CD4-positive, alpha-beta T cell treated with Interferon gamma for 1 hour (primary cell): ENCODE measurements at regions not wholly inside any gene's neighbourhood (a gene's known extent, or its start where the extent isn't known, plus 50 kb on each side); places are given as distances from the start of the nearest gene placed in this dataset.

Experiments used
- DNase-seq: peaks from one replicate; pipeline ENCODE4 v3.0.0-alpha.2; 2020

DNA sequence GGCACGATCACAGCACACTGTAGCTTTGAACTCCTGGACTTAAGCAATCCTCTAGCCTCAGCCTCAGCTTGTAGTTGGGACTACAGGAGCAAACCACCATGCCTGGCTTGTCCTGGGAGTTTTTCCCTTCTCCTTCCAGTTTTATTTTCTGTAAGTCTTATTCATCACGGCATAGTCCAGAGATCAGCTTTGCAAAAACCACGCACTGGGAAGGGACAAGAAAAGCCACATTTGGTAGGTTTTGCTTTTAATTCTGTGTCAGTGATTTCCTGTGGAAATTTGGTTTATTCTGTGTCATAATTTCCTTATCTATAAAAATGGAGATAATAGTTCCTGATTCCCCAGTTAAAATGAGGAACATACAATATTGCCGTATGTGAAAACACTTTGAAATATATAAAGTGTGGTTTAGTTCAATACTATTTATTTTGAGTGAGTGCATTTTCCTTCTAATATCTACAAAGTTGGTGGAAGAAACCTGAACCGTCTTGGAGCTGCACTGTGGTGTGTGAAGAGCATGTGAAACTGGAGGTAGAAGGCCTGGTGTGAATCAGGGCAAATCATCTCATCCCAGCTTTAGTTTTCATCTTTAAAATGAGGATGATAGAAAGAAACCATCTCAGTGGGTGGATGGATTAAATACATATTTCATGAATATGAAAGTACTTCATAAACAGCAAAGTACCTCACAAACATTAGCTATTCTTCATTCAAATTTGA lies 92.8 kb upstream of the ELL2 start:
- DNase-seq: no peak

DNA sequence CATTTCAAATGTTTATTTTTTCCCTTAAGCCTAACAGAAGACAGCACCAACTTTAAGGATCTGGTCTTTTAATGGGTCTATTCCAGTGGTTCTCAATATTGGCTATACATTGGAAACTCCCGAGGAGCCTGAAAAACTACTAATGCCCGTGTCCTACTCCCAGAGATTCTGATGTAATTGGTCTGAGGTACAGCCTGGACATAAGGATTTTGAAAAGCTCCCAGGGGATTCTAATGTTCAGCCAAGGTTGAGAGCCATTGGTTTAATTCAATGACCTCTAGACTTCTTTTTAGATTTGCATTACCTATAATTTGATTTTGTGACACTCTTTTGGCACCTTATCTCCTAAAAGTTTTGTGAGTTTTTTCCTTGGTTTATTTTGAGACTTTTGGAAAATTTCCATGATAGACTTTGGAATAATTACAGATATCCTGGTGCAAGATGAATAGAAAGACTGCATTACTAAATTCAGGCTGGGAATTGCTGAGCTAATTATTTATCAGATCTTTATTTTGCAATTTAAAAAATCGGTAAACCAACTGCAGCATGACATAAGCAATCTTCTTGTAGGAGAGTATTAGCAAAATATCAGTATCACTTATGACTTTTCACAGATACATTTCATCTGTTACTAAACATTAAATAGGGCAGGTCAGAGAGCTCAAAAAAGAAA lies 91.5 kb upstream of the ELL2 start:
- DNase-seq: no peak

DNA sequence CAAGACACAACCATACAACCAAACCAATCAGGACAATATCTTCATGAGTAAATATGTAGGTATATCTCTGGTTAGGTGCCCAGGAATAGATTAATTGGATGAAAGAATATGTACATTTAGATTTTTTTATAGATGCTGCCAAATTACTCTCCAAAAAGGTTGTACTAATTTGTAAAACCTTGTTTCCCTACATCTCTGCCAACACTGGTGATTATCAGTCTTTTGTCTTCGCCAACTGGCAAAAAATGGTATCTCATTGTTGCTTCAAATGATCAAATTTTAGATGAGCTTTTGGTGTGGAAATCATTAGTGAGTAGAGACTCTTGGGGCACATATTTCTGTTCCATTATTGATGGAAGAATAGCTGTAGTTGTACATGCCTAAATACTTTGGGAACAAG lies 90.7 kb upstream of the ELL2 start:
- DNase-seq: no peak

DNA sequence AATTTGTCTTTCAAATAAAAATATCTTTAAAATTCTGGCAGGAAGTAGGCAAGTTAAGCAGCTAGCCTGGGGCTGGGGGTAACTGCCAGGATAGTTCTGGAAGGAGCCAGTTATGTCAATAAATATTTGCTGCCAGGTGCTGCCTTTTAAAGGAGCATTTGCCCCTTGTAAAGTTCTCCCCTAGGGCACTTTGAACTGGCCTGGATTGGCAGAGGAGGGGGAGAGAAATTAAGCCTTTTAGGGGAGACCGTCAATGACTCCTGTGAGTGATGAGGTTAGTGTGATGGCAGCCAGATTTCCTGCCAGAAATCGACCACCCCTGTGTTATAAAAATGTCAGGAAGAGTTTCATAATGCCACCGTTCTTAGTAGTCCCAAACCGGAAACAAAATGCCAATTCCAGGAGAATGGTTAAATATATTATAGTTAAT lies 89.8 kb upstream of the ELL2 start:
- DNase-seq: no peak

DNA sequence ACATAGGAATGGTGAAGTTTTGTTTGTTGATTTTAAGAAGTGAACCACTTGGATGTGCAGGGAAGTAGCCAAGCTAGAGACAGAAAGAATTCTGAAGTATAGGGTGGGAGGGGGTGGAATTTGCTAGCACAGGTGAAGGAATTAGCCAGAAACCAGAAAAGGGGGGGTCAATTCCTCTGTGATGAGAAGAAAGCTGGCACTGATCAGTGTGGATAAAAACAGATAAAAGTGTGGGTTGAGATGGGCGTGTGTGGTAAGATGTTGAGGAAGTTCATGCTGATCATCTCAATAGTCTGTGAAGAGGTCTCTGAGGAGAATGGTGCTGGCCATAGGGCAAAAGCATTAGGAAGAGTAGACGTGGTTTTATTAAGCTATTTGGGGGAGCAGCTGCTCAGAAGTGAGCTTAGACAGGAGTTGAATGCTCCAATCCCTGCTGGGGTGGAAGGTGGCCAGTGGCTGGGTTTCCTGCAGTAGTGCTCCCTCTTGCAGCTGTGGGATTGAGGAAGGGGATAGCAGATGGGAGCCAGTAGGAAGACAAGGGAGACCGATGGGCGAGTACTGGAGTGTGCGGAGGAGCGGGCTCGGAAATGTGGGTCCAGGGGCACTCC lies 88.7 kb upstream of the ELL2 start:
- no peak for DNase-seq

DNA sequence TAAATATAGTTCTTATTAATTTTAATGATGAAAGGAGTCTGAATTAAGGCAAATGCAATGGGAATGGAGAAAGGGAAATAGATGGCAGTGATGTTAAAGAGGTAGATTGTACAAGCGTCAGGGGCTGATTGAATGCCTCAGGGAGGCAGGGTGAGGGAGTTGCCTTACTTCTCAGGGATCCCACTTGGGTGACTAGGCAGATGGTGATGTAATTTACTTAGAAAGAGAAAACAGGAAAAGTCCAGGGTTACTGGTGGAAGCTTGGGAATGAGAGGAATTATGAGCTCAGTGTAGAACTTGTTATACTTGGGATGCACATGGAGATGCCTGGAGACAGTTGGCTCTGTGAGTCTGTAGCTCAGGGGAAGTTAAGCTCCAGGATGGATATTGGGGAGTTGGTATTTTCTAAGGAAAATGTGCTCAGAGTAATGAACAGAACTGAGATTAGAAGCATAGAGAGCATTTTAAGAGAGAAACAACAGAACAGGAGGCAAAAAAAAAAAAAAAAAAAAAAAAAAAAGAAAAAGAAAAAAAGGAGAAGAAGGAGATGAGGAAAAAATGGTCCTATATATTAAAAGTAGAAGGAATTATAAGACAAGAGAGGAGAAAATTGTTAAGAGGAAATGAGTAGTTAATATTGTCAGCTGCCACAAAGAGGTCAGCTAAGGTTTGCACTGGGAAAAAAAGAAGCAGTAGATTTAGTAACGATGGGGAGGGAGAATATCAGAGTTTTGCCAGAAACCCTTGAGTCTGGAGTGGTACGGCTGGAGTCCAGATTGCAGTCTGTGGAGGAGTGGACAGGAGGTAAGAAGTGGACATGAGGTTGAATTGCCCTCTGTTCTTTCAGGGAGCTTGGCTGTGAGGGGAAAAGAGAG lies 88.0 kb upstream of the ELL2 start:
- no peak for DNase-seq

DNA sequence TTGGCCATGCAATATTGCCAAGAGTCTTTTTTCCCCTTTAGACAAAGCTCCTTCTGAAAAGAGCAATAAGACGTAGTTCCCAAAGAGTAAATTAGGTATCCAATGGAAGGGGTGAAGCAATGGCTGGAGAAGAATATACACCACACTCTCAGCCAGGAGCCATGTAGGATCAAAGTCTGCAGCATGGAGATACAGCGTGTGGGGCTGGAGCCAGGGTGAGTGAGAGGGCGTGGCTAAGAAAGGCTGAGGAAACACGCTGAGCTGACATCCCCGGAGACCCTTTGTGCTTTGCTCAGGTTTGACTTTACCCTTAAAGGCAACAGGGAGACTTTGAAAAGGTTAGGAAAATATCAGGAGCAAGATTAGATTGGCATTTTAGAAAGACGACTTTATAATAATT lies 87.1 kb upstream of the ELL2 start:
- DNase-seq: no peak

DNA sequence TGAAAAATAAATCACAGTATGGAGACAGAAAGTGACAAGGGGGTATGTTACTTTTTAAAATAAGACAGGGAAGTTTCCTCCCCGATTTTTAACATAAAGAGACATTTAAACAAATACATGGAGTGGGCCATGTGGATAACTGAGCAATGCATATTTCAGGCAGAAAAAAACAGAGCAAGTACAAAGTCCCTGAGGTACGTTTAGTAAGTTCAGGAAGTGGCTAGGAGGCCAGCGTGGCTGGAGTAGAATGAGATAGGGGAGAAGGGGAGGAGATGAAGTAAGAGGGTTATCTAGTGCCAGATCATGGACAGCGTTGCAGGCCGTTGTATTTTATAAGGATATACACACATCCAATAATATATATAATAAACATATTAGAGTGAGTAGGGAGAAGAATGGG lies 84.2 kb upstream of the ELL2 start:
- no peak for DNase-seq

DNA sequence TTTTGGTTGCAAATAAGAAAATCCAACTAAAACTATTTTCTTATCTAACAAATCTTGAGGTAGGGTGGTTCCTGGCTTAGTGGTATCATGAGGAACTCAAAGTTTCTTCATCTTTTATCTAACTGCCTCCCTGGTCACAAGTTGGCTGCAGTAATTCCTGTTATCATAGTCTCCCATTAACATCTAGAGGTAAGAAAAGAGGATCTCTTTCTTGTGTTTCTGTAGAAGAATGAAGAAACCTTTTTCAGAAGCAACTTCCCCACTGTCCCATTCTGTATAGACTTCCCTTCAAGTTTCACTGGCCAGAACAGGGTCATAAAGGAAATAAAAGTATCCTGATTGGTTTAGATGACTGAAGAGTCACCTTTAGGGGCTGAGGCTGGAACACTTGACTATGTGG lies 81.8 kb upstream of the ELL2 start:
- DNase-seq: no peak

DNA sequence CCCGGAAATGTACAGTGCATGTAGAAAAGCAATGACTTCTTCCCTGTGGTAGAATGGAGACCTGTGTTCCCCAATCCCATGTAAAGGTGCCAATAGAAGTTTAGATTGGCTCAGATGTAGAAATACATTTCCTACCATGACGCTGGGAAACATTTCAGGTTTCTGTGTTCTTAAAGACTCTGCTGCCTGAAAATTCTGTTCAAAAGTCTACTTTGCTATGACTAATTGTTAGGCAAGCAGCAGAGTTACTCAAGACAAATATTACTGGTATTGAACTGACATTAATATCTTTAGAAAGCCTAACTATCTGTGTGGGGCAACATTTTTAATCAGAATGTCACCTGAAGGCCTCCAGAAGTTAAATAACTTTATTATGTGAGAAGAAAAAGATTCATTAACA lies 75.5 kb upstream of the ELL2 start:
- no peak for DNase-seq

DNA sequence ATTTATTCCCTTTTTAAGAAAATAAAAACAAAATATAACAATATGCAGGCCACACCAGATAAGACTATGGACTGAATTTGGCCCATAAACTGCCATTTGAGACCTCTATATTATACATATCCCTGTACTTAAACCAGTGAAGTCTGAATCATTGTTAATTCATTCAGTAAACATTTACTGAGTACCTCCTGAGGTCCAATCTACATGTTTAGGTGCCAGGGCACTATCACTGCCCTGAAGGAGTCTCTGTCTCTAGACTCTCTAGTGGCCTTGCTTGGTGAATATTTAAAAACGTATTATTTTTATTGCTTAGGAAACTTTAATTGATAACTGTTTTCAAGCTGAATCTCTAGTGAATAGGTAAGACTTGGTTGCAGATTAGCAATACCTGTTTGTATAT lies 74.7 kb upstream of the ELL2 start:
- no peak for DNase-seq

DNA sequence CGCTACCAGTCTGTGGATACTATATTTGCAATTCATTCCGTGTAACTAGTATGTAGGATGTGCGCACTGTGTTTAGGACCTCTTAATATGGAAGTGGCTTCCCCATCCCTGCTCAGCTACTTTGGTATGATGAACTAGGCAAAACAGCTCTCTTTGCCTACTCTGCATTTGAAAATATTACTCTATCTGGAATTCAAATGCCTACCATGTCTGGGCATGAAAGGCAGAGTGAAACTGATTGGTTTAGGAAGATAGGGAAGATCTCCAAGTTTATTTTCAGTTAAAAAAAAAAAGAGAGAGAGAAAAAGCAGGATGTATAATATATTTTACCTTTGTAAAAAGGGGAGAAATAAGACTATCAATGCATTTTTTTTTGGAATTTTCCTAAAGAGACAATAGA lies 74.1 kb upstream of the ELL2 start:
- no peak for DNase-seq

DNA sequence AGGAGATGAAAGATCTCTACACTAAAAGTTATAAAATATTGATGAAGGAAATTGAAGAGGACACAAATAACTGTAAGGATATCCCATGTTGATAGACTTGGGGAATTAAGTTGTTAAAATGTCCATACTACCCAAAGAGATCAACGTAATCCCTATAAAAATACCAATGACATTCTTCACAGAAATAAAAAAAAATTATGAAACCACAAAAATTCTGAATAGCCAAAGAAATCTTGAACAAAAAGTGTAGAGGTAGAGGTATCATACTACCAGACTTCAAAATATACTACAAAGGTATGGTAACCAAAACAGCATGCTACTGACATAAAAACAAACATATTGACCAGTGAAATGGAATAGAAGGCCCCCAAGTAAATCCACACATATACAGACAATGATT lies 71.5 kb upstream of the ELL2 start:
- no peak for DNase-seq

DNA sequence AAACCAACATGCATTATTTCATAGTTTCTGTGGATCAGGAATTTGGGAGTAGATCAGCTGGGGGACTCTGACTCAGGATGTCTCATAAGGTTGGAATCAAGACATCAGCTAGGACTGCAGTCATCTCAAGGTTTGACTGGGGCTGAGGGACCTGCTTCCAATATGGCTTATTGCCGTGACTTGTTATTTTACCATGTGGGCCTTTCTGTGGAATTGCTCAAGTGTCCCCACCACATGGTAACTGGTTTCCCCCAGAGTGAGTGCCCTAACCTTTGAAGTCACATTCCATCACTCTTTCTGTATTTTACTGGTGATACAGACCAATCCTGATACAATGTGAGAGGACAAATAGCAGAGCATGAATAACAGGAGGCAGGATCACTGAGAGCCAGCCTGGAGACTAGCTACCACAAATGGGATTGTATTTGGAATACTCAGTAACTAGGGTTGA lies 70.2 kb upstream of the ELL2 start:
- DNase-seq: no peak

DNA sequence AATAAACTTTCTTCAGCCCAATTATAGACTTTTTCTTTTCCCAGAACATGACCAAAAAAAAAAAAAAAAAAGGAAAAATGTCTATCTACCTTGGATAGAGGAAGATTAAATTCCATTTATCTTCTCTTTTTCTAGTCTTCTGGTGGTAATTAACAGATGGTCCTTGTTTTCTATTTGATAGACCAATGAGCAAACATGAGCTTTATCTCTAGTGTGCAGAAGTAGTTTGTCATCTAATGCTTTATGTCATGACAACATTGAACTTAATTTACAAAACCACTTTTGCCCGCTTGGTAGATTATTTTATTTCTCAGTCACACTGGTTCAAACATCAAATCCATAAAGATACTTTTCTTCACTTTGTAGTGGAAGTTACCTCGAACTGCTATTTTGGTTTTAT lies 69.5 kb upstream of the ELL2 start:
- no peak for DNase-seq

DNA sequence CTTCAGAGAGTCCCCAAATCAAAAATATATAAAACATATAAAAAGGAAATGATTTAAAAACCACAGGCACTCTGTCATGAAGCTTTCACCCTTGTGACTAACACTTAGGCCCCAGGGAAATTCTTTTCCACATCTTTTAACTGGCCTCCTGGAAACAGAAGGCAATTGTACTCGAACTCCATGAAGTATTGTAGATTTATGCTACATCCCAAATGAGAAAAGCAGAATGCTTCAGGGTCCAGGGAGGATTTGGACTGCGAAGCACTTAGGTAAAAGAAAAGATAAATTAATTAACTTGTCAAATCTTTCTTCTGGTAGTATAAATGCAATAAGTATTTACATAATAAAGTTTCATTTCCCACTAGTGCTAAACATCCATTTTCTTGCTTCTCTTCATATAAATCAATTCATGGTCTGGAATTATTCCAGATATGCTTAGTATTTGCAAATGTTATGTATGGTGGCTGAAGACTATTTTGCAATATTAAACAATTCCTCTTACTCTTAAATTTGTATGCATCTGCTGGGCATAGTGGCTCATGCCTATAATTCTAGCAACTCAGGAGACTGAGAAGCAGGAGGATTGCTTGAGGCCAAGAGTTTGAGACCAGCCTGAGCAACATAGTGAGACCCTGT lies 64.9 kb upstream of the ELL2 start:
- no peak for DNase-seq

DNA sequence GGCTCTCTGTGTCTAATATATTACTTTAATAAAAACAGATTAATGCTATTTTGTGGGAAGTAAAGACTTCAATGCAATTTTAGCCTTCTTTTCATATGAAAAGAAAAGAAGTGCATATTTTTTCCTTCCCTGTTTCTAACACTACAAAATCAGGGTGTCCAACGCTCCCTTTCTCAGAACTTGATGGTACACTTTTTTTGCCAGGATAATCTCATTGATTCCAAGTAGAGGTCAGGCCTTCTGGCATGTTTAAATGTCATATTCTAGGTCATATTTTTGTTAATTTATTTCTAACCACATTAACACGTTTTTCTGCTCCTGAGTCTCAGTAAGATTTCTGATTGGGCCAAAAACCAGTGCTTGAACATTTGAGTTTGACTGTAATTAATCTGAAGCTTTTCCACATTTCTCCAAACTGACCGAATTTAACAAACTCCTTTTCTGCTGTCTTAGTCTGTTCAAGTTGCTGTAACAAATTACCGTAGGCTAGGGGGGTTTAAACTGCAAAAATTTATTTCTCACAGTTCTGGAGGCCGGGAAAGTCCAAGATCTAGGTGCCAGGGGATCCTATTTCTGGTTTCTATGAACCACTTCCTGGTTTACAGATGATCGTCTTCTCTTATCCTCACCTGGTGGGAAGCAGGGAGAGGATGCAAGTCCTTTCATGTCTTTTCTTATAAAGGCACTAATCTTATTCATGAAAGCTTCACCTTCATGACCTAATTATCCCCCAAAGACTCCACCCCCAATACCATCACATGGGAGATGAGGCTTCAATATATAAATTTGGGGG lies 63.2 kb upstream of the ELL2 start:
- DNase-seq: no peak

DNA sequence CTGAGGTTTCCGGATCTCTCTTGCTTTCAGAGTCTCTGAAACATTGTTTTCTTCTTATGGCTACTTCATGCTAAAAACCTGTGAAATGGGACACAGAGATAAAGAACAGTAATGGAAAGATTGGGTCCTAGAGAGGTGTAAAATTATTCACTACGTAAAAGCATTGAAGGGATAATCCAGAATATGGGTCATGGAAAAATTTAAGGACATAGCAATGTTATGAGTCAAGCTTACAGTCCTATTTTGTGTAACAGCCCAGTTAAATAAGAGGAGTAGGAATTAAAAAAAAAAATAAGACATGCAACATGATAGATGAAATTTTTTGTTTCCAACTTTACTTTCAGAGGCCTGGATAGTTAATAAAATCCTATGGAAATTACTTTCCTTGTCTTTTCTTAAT lies 61.9 kb upstream of the ELL2 start:
- no peak for DNase-seq

DNA sequence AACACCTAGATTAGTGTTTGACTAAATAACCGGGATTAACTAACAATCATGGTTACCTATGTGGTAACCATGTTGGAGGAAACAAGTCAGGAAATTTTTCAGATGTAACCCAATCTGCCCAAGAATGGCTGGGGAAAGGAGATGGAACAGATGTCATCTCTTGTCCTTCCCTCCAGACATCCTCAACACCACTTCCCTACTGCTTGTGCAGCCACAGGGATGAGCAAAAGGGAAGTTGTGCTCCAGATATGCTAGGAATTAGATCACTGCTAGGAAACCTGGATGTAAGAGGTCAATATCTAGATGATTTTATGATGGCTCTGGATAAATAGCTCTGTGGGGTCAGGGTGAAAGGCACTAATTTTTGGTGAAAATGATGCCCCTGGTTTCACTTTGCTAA lies 61.3 kb upstream of the ELL2 start:
- no peak for DNase-seq

DNA sequence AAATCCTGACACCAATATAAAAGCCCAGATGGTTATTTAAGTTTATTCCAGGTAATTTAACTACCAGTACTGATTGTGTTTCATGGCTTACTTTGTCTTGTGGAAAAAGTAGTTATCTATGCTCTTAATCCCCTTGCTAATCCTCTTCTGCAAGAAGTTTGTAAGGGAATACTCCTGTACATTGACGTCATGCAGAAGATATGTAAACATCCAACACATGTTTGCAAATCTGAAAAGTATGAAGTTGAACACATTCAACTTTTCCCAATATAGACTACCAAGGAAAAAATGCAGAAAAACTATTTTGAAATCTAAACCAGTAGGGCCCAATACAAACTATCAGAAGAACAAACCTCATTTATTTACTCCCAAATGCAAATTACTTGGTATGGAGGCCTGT lies 56.3 kb upstream of the ELL2 start:
- no peak for DNase-seq

DNA sequence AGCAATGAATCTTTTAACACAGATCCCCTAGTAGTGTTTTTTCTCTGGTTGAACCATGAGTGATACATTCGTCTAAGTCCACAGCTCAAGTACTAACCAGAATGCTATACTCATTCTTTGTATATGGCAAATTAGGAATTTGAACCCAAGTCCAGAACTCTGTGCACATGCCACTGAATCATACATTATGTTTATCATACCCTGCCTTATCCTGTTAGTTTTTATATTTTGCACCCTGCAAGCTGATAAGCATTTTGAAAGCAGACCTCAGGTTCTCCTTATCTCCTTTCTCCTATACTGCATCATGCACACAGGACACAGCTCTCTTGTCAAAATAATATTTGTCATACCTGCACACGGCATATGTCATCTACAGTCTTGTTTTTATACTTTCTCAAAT lies 54.6 kb upstream of the ELL2 start:
- no peak for DNase-seq

DNA sequence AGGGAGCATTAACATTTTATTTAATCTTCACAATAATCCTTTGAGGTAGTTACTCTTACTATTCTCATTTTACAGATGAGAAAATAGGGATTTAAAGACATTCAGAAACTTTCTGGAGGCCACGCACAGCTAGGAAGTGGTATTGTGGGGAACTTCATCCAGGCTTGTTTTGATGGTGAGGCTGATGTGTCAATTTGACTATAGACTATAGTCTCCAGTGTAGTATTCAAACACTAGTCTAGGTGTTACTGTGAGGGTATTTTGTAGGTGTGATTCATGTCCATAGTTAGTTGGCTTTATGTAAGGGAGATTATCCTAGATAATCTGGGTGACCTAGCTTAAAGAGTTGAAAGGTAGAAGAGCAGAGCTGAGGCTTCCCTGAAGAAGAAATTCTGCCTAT lies 54.1 kb upstream of the ELL2 start:
- no peak for DNase-seq
